VCaP (cell line): ENCODE measurements at regions not wholly inside any gene's neighbourhood (a gene's known extent, or its start where the extent isn't known, plus 50 kb on each side); places are given as distances from the start of the nearest gene placed in this dataset.

Experiments
- H3K27ac ChIP-seq: fragments of 450-650 bp; 2 replicates; pipeline ENCODE4 v1.5.1; 2017
- TF ChIP-seq, protein P1 (sequence below): fragments of 450-650 bp; conservative IDR thresholded peaks from 2 replicates; pipeline ENCODE4 v1.5.1; 2017; ENCODE audit warnings: mild to moderate bottlenecking, moderate library complexity

- TF ChIP-seq, protein P1, sequence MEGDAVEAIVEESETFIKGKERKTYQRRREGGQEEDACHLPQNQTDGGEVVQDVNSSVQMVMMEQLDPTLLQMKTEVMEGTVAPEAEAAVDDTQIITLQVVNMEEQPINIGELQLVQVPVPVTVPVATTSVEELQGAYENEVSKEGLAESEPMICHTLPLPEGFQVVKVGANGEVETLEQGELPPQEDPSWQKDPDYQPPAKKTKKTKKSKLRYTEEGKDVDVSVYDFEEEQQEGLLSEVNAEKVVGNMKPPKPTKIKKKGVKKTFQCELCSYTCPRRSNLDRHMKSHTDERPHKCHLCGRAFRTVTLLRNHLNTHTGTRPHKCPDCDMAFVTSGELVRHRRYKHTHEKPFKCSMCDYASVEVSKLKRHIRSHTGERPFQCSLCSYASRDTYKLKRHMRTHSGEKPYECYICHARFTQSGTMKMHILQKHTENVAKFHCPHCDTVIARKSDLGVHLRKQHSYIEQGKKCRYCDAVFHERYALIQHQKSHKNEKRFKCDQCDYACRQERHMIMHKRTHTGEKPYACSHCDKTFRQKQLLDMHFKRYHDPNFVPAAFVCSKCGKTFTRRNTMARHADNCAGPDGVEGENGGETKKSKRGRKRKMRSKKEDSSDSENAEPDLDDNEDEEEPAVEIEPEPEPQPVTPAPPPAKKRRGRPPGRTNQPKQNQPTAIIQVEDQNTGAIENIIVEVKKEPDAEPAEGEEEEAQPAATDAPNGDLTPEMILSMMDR: no peak
- H3K27ac ChIP-seq: no peak overlapping the region
Measured at GRCh38 chr10:76665029-76665428, 972.6 kb downstream of the KCNMA1 start.

DNA sequence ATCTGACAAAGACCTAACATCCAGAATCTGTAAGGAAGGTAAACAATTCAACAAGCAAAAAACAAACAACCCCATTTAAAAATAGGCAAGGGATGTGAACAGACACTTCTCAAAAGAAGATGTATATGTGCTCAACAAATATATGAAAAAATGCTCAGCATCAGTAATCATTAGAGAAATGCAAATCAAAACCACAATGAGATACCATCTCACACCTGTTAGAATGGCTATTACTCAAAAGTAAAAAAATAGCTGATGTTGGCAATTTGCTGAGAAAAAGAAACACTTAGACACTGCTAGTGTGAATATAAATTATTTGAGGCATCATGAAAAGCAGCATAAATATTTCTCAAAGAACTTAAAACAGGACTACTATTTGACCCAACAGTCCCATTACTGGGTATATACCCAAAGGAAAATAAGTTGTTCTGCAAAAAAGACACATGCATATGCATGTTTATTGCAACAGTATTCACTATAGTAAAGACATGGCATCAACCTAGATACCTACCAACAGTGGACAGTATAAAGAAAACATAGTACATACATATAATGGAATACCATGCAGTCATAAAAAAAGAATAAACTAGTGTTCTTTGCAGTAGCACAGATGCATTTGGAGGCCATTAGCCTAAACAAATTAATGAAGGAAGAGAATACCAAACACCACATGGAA is 980.1 kb downstream of the KCNMA1 start:
- no peak overlapping the region for H3K27ac ChIP-seq
- TF ChIP-seq, protein P1: no peak

- TF ChIP-seq, protein P1: no peak
- no peak overlapping the region for H3K27ac ChIP-seq
Measured at GRCh38 chr10:76651154-76651553, 986.5 kb downstream of the KCNMA1 start.

DNA sequence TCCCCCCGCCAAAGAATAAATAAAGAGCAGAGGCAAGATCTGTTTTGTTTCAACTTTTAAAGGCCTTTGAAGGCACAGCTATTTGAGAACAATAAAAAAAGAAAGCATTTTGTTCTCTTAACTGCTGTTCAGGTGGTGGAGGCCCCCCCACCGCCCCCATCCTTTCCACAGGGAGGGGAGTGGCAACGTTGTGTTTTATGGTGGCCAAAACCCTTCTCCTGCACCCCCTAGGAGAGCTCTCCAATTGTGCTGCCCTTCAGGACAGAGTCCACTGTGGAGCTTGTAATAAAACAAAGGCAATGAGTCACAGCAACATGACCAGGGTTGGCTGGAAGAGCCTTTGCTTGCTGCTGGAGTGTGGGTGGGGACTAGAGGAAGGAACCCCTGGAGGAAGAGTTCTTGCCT is 987.9 kb downstream of the KCNMA1 start:
- TF ChIP-seq, protein P1: no peak
- no peak overlapping the region for H3K27ac ChIP-seq

- TF ChIP-seq, protein P1: no peak
- H3K27ac ChIP-seq: no peak overlapping the region
Measured at GRCh38 chr10:76649254-76649653, 988.4 kb downstream of the KCNMA1 start.

GRCh38 chr10:76647301-76647700 is 990.3 kb downstream of the KCNMA1 start:
- TF ChIP-seq, protein P1: no peak
- no peak overlapping the region for H3K27ac ChIP-seq

GRCh38 chr10:76645341-76645740 is 992.3 kb downstream of the KCNMA1 start:
- TF ChIP-seq, protein P1: no peak

More at GRCh38 chr10:76645341-76645740, 992.3 kb downstream of the KCNMA1 start:
- no peak overlapping the region for H3K27ac ChIP-seq
